Ramos (cell line): ENCODE measurements at regions not wholly inside any gene's neighbourhood (a gene's known extent, or its start where the extent isn't known, plus 50 kb on each side); places are given as distances from the start of the nearest gene placed in this dataset.

Experiments
- in situ Hi-C: fragments of 300-500 bp; cut with MboI; formaldehyde crosslinking; loops from one replicate; pipeline ENCODE4 v1.14.3; 2022; ENCODE audit warnings: low sequenced_read_pairs; ENCODE audit not compliant: unreplicated experiment

- in situ Hi-C loops, result no loop called here
These were observed 1275.9 kb downstream of the BRD1 start for GRCh38 chr22:48551716-48552268.

DNA sequence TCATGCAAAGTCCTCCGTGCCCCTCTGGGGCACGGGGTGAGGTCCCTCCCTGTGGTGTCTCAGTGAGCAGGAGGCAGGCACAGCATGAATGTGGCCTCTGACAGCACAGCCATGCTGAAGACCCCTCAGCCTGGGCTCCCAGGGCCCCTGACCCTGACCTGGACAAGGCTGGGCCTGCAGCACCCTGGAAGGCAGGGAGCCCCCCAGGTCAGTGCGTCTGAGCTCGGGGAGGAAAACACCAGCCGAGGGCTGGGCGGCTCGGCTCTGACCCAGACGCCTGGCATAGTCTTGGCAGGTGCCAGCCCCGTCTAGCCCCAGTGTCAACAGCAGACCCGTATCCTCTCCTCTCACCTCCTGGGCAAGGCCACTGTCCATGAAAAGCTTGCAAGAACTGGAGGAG lies 1276.6 kb downstream of the BRD1 start:
- in situ Hi-C loops, result no loop called here

DNA sequence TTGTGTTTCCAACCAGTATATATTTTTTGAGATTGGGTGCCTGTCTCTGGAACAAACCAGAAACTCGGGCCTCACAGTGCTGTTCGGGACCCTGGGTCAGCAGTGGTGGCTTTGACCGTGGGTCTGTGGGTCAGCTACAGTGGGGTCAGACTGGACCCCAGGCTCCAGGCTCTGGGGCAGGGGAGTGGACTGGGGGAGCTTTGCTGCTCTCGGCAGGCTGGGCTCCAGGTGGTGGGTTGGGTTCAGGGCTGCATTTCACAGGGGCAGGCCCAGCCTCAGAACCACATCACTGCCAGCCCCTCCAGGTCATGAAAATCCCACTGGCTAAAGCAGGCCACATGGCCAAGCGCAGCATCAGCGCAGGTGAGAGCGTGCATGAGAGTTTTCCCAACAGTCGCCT lies 1279.3 kb downstream of the BRD1 start:
- in situ Hi-C loops, result no loop called here

GRCh38 chr22:48547971-48548370 lies 1279.7 kb downstream of the BRD1 start:
- in situ Hi-C loops, result no loop called here

GRCh38 chr22:48546653-48547424 lies 1280.8 kb downstream of the BRD1 start:
- in situ Hi-C loops, result no loop called here

DNA sequence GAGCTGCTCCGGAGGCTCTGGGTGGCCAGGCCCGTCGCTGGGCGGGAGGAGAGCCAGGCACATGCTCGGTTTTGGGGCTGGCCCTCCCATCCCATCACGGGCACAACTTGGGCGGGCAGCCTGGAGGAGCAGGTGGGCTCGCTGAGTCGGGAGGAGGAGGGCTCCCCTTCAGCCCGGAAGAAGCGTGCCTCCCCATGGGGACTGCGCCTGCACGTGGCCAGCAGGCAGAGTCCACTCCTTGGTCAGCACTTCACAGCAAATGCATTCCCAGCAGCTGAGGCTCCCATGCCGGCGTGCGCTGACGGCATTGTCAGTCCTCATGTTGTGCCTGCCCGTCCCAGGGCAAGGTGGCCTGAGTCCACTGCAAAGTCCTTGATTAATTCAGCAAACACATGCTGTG lies 1281.7 kb downstream of the BRD1 start:
- in situ Hi-C loops, result no loop called here

DNA sequence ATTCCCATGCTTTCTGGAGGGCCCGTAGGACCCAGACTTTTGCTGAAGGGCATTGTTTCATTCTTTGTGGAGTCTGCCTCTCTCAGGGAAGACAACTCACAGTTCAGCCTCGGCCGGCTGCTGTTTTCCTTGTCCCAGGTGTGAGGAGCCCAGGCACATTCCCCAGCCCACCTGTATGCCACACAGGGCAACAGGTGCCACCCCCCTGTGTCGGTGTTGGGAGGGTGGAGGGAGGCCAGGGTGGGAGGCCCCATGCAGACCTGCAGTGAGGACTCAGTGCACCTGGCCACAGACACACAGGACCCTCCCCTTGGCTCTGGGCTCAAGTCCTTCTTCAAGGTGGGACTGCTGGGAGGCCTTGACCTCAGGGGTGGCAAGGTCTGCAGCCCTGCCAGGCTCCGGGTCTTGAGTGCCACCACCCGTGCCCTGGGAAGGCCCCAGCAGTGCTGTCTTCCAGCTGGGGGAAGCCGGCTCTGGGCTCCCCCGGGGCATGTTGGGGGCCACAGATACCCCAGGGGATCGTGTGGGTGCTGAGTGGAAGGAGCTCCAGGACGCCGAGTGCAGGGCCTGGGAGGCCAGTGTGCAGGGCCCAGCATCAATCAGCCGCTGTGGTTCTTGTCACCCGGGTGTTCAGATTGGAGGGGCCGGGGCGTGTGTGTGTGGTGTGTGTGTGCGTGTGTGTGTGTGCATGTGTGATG lies 1286.1 kb downstream of the BRD1 start:
- in situ Hi-C loops, result no loop called here

GRCh38 chr22:48539261-48539660 lies 1288.4 kb downstream of the BRD1 start:
- in situ Hi-C loops, result no loop called here

DNA sequence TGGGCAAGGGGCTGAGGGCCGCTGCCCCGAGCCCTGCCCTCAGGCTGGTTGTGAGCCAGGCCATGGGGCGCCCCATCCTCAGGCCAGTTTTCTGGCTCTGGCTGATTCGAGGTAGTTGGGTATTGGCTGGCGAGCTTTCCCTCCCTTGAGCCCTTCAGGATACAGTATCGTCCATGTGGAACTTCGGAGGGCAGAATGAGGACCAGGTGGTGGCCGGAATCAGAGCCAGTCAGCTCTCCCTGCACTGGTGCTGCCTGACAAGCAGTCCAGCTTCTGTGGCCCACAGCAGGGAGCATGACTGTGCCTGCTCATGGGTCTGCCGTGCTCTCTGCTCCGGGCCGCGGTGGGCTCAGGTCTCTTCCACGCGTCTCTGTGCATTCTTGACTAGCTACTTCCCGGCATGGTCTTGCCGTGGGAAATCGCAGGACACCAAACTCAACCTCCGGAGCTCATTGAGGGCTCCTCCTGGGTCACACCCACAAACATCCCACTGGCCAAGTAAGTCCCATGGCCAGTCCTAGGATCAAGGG lies 1289.3 kb downstream of the BRD1 start:
- in situ Hi-C loops, result no loop called here

- in situ Hi-C loops, result no loop called here
These were observed 1290.4 kb downstream of the BRD1 start for GRCh38 chr22:48537343-48537680.

DNA sequence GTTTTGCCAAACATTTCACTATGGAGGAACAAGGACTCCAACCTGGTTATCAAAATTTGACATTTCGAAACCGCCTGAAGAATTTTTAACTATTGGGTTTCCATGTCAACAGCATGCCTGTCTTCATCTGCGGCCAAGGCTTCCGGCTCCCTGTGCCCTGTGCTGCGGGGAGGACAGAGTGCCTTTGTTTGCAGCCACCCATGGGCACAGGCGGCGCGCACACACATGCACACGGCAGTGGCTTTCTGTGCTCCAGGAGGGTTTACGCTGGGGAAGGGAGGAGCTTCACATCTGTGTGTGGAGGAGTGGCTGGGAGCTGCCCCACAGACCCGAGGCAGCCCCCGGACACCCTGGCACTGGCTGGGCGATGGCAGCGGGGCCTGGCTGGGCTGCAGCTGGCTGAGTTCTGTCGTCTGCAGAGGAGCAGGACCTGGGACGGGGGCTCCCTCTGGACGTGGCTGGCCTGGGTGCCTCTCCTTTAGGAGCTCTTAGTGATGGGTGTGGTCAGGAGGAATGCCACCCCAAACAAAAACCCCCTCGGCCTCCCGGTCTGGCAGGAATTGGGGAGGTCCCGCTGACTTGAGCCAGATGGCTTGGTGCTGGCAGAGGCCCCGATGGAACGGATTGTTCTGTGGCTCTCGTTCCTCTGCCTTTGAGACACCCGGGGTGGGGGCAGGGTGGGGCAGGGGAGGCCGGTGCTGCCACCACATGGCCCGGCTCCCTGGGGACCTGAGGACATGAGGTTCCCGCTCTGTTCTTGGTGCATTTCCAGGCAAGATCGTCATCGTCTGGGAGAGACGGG lies 1290.9 kb downstream of the BRD1 start:
- in situ Hi-C loops, result no loop called here

GRCh38 chr22:48535868-48536540 lies 1291.7 kb downstream of the BRD1 start:
- in situ Hi-C loops, result no loop called here

DNA sequence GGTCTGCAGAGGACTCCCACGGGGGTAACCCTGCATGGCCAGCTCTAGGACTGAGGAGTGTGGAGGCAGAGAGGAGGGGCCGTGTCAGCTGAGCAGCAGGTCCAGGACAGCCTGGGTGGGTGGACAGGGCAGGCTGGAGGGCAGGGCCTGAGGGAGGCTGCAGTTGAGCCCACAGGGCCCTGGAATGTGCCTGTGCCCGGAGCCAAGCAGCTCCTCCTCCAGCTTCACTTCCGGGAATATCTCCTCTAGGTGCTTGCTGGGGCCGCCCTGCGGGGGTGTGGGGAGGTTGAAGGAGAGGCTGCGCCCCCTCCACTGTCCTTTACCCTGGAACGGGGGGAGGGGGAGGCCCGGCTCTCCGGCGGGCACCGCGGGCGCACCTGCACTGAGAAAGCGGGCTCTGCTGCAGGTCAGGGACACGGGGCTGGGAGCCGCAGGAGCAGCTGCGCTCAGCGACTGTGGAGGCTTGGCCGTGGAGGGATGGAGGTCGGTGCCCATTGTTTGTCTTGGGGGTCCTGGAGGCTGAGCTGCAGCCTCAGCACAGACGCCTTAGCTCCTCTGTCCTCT lies 1293.2 kb downstream of the BRD1 start:
- in situ Hi-C loops, result no loop called here

DNA sequence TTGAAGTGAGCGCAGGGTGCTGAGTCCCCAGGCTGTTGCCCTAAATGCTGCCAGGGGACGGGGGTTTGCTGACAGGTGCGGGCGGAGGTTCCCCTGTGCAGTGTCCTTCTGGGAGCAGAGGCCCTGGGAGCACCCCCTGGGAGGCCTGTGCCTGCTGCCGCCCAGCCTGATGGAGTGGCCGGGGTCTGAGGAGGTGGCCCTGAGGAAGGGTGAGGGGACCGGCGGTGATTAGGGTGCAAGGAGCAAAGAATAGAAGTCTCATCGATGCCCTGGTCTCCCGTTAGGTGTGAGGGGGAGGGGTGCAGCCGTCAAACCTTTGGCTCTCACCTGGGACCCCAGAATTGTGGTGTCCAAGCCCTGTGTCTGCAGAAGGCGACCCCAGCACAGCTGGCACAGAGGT lies 1294.7 kb downstream of the BRD1 start:
- in situ Hi-C loops, result no loop called here

GRCh38 chr22:48531761-48532435 lies 1295.8 kb downstream of the BRD1 start:
- in situ Hi-C loops, result no loop called here

- in situ Hi-C loops, result no loop called here
These were observed 1296.6 kb downstream of the BRD1 start for GRCh38 chr22:48531108-48531507.

DNA sequence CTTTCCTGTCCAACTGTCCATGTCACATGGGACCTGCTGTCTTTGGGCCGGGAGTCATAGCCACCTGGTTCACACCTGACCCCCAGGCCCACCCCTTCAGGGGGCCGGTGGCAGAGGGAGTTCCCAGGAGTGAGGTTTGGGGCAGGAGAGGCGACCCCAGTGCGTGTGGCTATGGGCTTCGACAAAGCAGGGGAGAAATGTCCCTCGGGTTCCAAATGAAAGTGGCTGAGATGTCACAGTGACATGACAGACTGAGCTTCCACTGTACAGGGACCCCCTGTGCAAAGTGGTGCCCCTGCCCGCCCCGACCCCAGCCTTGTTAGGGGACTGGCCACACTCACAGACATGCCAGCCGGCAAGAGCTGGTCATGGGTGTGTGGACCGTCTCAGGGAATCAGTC lies 1297.0 kb downstream of the BRD1 start:
- in situ Hi-C loops, result no loop called here

DNA sequence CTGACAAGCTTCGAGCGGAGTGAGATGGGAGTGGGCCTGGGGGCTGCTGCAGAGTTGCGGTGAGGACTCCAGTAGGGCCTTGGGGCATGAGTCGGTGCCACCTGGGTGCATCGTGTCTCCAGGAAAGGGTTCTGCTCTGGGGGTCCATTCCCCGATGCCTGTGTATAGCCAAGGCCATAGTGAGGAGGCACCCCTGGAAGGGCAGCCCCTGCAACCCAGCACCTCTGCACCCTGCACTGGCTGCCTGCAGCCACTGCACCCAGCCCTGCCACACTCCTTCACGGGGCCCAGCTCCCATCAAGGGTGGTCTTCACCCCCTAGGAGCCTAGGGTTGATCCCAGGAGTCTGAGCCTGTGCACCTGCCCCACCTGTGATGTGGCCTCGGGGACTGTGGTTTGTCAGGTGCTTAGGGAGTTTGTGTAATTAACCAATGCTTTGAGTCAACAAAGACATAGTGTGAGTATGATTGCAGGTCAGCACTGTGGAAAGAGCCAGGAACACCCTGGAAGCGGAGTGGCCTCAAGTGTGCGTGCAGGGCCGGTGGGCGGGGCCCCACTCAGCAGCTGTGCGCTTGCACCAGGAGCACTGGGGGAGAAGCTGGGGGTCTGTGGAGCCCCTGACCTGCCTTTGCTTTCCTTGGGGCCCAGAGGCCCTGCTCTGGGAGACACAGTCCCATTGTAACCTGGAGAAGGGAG lies 1299.3 kb downstream of the BRD1 start:
- in situ Hi-C loops, result no loop called here

DNA sequence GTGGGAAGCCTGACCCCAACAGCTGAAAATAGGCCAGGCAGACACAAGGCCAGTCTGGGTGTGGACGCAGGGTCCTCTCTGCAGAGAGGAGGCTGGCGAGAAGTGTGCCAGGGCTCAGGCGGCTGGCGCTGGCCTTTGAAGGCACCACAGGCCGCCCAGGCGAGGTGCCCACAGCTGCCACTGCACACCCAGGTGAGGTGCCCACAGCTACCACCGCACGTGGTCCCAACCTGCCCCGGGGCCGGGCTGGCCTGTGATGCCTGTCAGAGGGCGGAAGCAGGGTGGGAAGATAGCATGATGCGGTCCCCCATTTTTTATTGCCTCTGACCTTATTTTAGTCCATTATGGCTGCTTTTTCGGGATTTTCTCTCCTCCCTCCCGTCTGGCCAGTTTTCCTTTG lies 1303.9 kb downstream of the BRD1 start:
- in situ Hi-C loops, result no loop called here
